ENCODE measurements at regions not wholly inside any gene's neighbourhood (a gene's known extent, or its start where the extent isn't known, plus 50 kb on each side); places are given as distances from the start of the nearest gene placed in this dataset.

- Histone ChIP-seq H3K4me1 (no peaks in the 10 kb centered on the region), H3K9me3 (no peaks in the 10 kb centered on the region), H3K36me3 (no peaks in the 10 kb centered on the region), H3K27ac (no peak overlapping the region), H3K27me3 (no peaks in the 10 kb centered on the region), H3K4me3 (no peak overlapping the region)
- TF ChIP-seq POLR2AphosphoS5 (IDR thresholded peaks at IDR 0.05) (no peak), EP300 (IDR thresholded peaks at IDR 0.05) (no peak), POLR2A (IDR thresholded peaks at IDR 0.05) (no peak), CTCF (IDR thresholded peaks at IDR 0.05) (no peak)
- 59 to 64% methylated on average over 1 of the region's 1 CpG for WGBS, 2 donors
- peak in 1 of 2 donors; percentile 26 for ATAC-seq (ENCODE audit: low FRiP score in 2 of 2)
- DNase-seq: no peak
Observed at GRCh38 chr12:72723732-72724131, 451.6 kb downstream of the TRHDE start.

DNA sequence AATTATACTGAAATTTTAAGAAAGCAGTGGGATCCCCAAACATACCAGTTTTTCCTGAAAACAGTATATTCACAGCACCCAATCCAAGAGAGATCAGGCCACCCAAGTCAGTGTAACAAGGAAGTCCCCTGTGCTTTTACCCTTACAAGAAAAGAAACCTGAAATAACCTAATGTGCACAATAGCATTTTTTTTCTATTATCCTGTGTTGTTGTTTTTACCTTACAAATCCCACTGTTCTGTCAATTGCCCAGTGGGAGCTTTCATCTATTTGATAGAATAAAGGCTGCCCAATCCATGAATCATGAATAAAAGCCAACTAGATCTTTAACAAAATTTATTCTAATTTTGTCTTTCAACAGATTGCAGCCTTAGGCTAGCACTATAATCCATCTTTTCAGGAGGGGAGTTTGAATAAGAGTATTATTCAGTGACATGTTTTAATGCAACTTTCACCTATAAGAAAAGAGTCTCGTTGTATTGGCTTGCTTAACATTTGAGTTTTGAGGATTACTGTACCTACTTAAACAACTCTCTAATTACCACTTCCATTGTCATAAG lies 457.4 kb downstream of the TRHDE start:
- Histone ChIP-seq H3K27me3 (no peaks in the 10 kb centered on the region), H3K36me3 (no peaks in the 10 kb centered on the region), H3K27ac (no peak overlapping the region), H3K4me1 (no peaks in the 10 kb centered on the region), H3K4me3 (no peak overlapping the region), H3K9me3 (no peaks in the 10 kb centered on the region)
- TF ChIP-seq CTCF (IDR thresholded peaks at IDR 0.05) (no peak), EP300 (IDR thresholded peaks at IDR 0.05) (no peak), POLR2AphosphoS5 (IDR thresholded peaks at IDR 0.05) (no peak), POLR2A (IDR thresholded peaks at IDR 0.05) (no peak)
- ATAC-seq (ENCODE audit: low FRiP score in 2 of 2) (no peak), DNase-seq (no peak)
- WGBS, 2 donors: 63 to 81% methylated on average over 1 of the region's 1 CpG

GRCh38 chr12:72734581-72734980 lies 462.4 kb downstream of the TRHDE start:
- Histone ChIP-seq H3K4me1 (no peaks in the 10 kb centered on the region), H3K36me3 (no peaks in the 10 kb centered on the region), H3K9me3 (no peaks in the 10 kb centered on the region), H3K27me3 (no peaks in the 10 kb centered on the region), H3K4me3 (no peak overlapping the region), H3K27ac (no peak overlapping the region)
- WGBS, 2 donors: 95% methylated on average over 2 of the region's 2 CpGs
- TF ChIP-seq EP300 (IDR thresholded peaks at IDR 0.05) (no peak), POLR2A (IDR thresholded peaks at IDR 0.05) (no peak), CTCF (IDR thresholded peaks at IDR 0.05) (no peak), POLR2AphosphoS5 (IDR thresholded peaks at IDR 0.05) (no peak)
- no peak for ATAC-seq (ENCODE audit: low FRiP score in 2 of 2)
- DNase-seq: no peak

DNA sequence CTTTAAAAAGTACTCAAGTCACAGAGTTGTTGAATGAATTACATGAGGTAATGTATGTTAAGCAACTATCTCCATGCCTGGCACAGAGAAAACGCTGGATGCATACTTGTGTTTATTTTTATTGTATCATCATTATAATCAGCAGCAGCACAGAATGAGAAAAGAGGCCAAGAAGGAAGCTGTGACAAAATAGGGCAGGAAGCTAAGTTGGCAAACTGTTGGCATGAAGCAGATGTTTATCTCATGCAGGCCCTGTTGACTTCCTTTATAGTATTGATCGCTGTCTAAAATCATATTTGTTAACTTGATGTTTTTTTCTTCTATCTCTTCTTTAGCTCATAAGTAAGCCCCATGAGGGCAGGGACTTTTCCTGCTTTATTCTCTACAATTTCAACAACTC lies 466.6 kb downstream of the TRHDE start:
- no peak for DNase-seq
- no peaks in the 10 kb centered on the region for H3K27me3 ChIP-seq
- no peak overlapping the region for H3K27ac ChIP-seq
- no peak overlapping the region for H3K4me3 ChIP-seq
- H3K9me3 ChIP-seq: peaks cover 0 to 13% (median 4%) of the 10 kb centered on the region in 4 donors
- H3K36me3 ChIP-seq: no peaks in the 10 kb centered on the region
- 32 to 39% methylated on average over 2 of the region's 2 CpGs for WGBS, 2 donors
- ATAC-seq (ENCODE audit: low FRiP score in 2 of 2): peak in 1 of 2 donors; percentile 34
- TF ChIP-seq POLR2AphosphoS5 (IDR thresholded peaks at IDR 0.05): no peak
- no peaks in the 10 kb centered on the region for H3K4me1 ChIP-seq

GRCh38 chr12:72740064-72740463 lies 467.9 kb downstream of the TRHDE start:
- 94 to 95% methylated on average over 1 of the region's 1 CpG for WGBS, 2 donors
- DNase-seq: no peak
- Histone ChIP-seq H3K27me3 (no peaks in the 10 kb centered on the region), H3K4me1 (no peaks in the 10 kb centered on the region), H3K36me3 (no peaks in the 10 kb centered on the region), H3K27ac (no peak overlapping the region), H3K4me3 (no peak overlapping the region), H3K9me3 (peaks cover 0 to 13% (median 4%) of the 10 kb centered on the region in 4 donors)
- no peak for ATAC-seq (ENCODE audit: low FRiP score in 2 of 2)
- TF ChIP-seq CTCF (IDR thresholded peaks at IDR 0.05) (no peak), EP300 (IDR thresholded peaks at IDR 0.05) (no peak)
